CD1c-positive myeloid dendritic cell (primary cell): ENCODE measurements at regions not wholly inside any gene's neighbourhood (a gene's known extent, or its start where the extent isn't known, plus 50 kb on each side); places are given as distances from the start of the nearest gene placed in this dataset.
"Not testable (repeated sequence)": the region's sequence is repeated elsewhere in the genome, so short reads cannot be mapped to it uniquely, and the experiment has no call there.

Experiments used
- DNase-seq: peaks from one replicate; pipeline ENCODE4 v3.0.0-alpha.2; 2016; ENCODE audit errors: extremely low spot score

- no peak for DNase-seq
These were observed 73.4 kb upstream of the HMGXB4 start for GRCh38 chr22:35183917-35184316.

- DNase-seq: no peak
These were observed 70.8 kb upstream of the HMGXB4 start for GRCh38 chr22:35186492-35186891.

- DNase-seq: not testable (repeated sequence)
These were observed 68.4 kb upstream of the HMGXB4 start for GRCh38 chr22:35188930-35189329.

- no peak for DNase-seq
These were observed 67.7 kb upstream of the HMGXB4 start for GRCh38 chr22:35189559-35189958.

GRCh38 chr22:35191412-35191811, 65.9 kb upstream of the HMGXB4 start:
- DNase-seq: no peak

- DNase-seq: no peak
These were observed 65.0 kb upstream of the HMGXB4 start for GRCh38 chr22:35192129-35192918.

- DNase-seq: no peak
These were observed 62.1 kb upstream of the HMGXB4 start for GRCh38 chr22:35195226-35195625.

GRCh38 chr22:35195821-35196220, 61.5 kb upstream of the HMGXB4 start:
- DNase-seq: no peak

GRCh38 chr22:35197071-35197470, 60.2 kb upstream of the HMGXB4 start:
- DNase-seq: no peak

- DNase-seq: no peak
These were observed 59.4 kb upstream of the HMGXB4 start for GRCh38 chr22:35197886-35198285.

- no peak for DNase-seq
These were observed 58.6 kb upstream of the HMGXB4 start for GRCh38 chr22:35198738-35199137.

GRCh38 chr22:35202376-35202775, 54.9 kb upstream of the HMGXB4 start:
- no peak for DNase-seq

GRCh38 chr22:35203583-35203982, 53.7 kb upstream of the HMGXB4 start:
- DNase-seq: no peak

GRCh38 chr22:35204807-35205775, 52.2 kb upstream of the HMGXB4 start:
- DNase-seq: no peak

- DNase-seq: no peak
These were observed 51.3 kb upstream of the HMGXB4 start for GRCh38 chr22:35205961-35206360.

- DNase-seq: no peak
These were observed 50.4 kb upstream of the HMGXB4 start for GRCh38 chr22:35206889-35207288.
